Stimulated activated effector memory CD8-positive, alpha-beta T cell treated with anti-CD3 and anti-CD28 coated beads, Interleukin-12 subunit alpha, Interleukin-12 subunit beta, amount 100 ng/mL, for 72 hours (primary cell): ENCODE measurements at regions not wholly inside any gene's neighbourhood (a gene's known extent, or its start where the extent isn't known, plus 50 kb on each side); places are given as distances from the start of the nearest gene placed in this dataset.

ENCODE experiments used
- ATAC-seq: fragments of 150-1000 bp; cut with Tn5 transposase; 2 replicates; pipeline ENCODE4 v1.10.0; 2021
- DNase-seq, 2 donors: peaks; one replicate each; pipeline ENCODE4 v3.0.0; 2021 to 2022; ENCODE audit warnings: low spot score in 2 of 2
- H3K27ac Mint-ChIP-seq: one replicate; pipeline ENCODE4 v1.8.0; 2022; ENCODE audit warnings: mild to moderate bottlenecking, mixed read lengths
- H3K36me3 Mint-ChIP-seq: one replicate; pipeline ENCODE4 v1.8.0; 2022; ENCODE audit warnings: mild to moderate bottlenecking, mixed read lengths
- H3K4me1 Mint-ChIP-seq: one replicate; pipeline ENCODE4 v1.8.0; 2022; ENCODE audit warnings: mixed read lengths
- H3K4me3 Mint-ChIP-seq: one replicate; pipeline ENCODE4 v1.8.0; 2022; ENCODE audit warnings: mild to moderate bottlenecking, mixed read lengths
- H3K9me3 Mint-ChIP-seq: one replicate; pipeline ENCODE4 v1.8.0; 2022; ENCODE audit warnings: mixed read lengths

- ATAC-seq: no peak
- no peak overlapping the region for H3K4me3 Mint-ChIP-seq
- no peak overlapping the region for H3K27ac Mint-ChIP-seq
- no peaks in the 10 kb centered on the region for H3K4me1 Mint-ChIP-seq
- H3K36me3 Mint-ChIP-seq: no peaks in the 10 kb centered on the region
- H3K9me3 Mint-ChIP-seq: peaks cover 20% of the 10 kb centered on the region
- DNase-seq: no peak
These were observed 246.5 kb upstream of the PLSCR5 start for GRCh38 chr3:146851665-146852064.

DNA sequence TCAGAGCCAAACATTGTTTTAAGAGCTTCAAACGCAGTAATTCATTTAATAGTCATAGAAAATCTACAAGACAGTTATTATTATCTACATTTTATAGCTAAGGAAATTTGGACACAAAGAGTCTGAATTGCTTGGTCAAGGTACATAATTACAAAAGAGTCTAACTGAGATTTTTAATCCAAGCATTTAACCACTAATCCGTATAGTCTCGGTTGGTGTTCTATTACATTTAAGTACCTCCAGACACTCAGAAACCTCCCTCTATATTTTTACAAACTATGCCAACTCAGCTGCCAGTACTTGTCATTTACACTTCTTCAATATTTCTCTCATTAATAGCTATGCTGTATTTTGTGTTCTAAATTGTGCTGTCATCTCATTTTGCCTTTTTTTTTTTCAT is 240.2 kb upstream of the PLSCR5 start:
- Mint-ChIP-seq H3K4me3 (no peak overlapping the region), H3K9me3 (peaks cover 20% of the 10 kb centered on the region), H3K36me3 (no peaks in the 10 kb centered on the region), H3K4me1 (no peaks in the 10 kb centered on the region), H3K27ac (no peak overlapping the region)
- no peak for DNase-seq
- no peak for ATAC-seq

GRCh38 chr3:146843476-146843875 is 238.3 kb upstream of the PLSCR5 start:
- DNase-seq: no peak

DNA sequence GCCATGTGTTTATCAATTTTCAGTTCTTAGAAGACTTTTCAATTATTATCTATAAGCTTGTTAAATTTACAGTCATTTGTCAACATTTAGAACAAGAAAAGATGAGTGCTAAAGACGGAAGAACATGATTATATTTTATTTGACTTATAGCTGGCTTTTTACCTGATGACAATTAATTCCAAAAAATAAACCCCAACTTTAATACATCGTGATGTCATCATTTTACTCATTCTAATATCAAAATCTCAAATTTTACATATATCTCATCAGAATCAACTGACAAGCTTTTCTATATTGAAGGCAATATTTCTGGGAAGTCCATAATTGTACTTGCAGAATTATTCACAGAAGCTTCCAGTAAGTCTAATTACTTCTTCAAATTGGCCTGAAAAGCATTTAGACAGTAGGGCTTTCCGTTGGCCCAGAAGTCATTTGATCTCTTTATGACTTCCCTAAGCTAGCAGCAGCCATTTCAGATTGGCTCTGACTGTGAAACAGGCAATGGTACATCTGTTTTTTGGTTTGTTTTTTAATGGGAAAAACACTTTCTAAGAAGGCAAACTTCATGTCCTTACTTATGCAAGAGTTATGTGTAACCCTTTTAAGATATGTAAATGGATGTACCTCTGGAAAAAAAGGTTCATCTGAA is 234.7 kb upstream of the PLSCR5 start:
- H3K4me1 Mint-ChIP-seq: no peaks in the 10 kb centered on the region
- H3K36me3 Mint-ChIP-seq: no peaks in the 10 kb centered on the region
- no peak for DNase-seq
- H3K4me3 Mint-ChIP-seq: no peak overlapping the region
- no peak for ATAC-seq
- peaks cover 15% of the 10 kb centered on the region for H3K9me3 Mint-ChIP-seq
- no peak overlapping the region for H3K27ac Mint-ChIP-seq

More at GRCh38 chr3:146843476-146843875, 238.3 kb upstream of the PLSCR5 start:
- peaks cover 20% of the 10 kb centered on the region for H3K9me3 Mint-ChIP-seq
- H3K36me3 Mint-ChIP-seq: no peaks in the 10 kb centered on the region
- no peak for ATAC-seq
- H3K4me1 Mint-ChIP-seq: no peaks in the 10 kb centered on the region
- H3K27ac Mint-ChIP-seq: no peak overlapping the region
- H3K4me3 Mint-ChIP-seq: no peak overlapping the region

DNA sequence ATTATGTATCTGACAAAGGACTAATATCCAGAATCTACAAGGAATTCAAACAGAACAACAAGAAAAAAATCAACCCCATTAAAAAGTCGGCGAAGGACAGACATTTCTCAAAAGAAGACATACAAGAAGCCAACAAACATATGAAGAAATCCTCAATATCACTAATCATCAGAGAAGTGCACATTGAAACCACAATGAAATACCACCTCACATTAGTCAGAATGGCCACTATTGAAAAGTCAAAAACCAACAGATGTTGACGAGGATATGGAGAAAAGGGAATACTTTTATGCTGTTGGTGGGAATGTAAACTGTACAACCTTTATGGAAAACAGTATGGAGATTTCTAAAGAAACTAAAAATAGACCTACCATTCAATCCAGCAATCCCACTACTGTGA is 233.1 kb upstream of the PLSCR5 start:
- DNase-seq: no peak
- Mint-ChIP-seq H3K27ac (no peak overlapping the region), H3K36me3 (no peaks in the 10 kb centered on the region), H3K4me1 (no peaks in the 10 kb centered on the region), H3K9me3 (peaks cover 17% of the 10 kb centered on the region), H3K4me3 (no peak overlapping the region)
- ATAC-seq: no peak

GRCh38 chr3:146834917-146835316 is 229.8 kb upstream of the PLSCR5 start:
- Mint-ChIP-seq H3K4me3 (no peak overlapping the region), H3K4me1 (no peaks in the 10 kb centered on the region), H3K36me3 (no peaks in the 10 kb centered on the region), H3K9me3 (peaks cover 20% of the 10 kb centered on the region), H3K27ac (no peak overlapping the region)
- DNase-seq (no peak), ATAC-seq (no peak)

DNA sequence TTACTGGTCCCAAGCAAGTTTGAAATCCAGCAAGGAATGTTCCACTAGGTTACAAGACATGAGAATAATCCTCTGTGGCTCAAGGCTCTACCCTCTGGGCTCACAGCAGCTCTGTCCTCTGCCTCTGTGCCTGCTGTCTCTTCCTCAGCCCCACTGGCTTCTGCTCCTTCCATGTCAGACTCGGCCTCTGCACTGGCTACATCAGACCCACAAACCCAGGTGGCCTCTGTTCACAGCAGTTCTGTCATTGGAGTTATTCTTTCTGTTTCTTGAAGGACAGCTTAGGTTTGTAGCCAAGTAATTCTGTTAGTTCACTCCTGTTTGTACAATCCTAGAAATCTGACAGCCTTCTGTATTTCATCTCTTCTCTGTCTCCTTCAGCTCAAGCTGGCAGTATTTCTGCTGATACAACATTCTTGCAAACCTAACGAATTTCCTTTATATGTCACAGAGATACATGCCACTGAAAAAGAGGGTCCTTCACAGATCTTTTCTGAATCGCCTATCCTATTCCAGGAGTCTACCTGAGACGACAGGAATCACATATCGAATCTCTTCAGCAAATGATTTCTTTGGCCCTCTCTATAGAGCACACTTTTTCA is 227.8 kb upstream of the PLSCR5 start:
- H3K9me3 Mint-ChIP-seq: peaks cover 17% of the 10 kb centered on the region
- no peak overlapping the region for H3K4me3 Mint-ChIP-seq
- no peak for DNase-seq
- no peaks in the 10 kb centered on the region for H3K4me1 Mint-ChIP-seq
- H3K36me3 Mint-ChIP-seq: no peaks in the 10 kb centered on the region
- peak; percentile 45 for ATAC-seq
- no peak overlapping the region for H3K27ac Mint-ChIP-seq

GRCh38 chr3:146831659-146832058 is 226.5 kb upstream of the PLSCR5 start:
- H3K27ac Mint-ChIP-seq: no peak overlapping the region
- peaks cover 19% of the 10 kb centered on the region for H3K9me3 Mint-ChIP-seq
- no peak overlapping the region for H3K4me3 Mint-ChIP-seq
- no peak for DNase-seq
- no peak for ATAC-seq
- no peaks in the 10 kb centered on the region for H3K4me1 Mint-ChIP-seq
- no peaks in the 10 kb centered on the region for H3K36me3 Mint-ChIP-seq

- Mint-ChIP-seq H3K36me3 (no peaks in the 10 kb centered on the region), H3K9me3 (peaks cover 19% of the 10 kb centered on the region), H3K27ac (no peak overlapping the region), H3K4me1 (no peaks in the 10 kb centered on the region), H3K4me3 (no peak overlapping the region)
- DNase-seq (no peak), ATAC-seq (no peak)
These were observed 225.1 kb upstream of the PLSCR5 start for GRCh38 chr3:146830231-146830630.

DNA sequence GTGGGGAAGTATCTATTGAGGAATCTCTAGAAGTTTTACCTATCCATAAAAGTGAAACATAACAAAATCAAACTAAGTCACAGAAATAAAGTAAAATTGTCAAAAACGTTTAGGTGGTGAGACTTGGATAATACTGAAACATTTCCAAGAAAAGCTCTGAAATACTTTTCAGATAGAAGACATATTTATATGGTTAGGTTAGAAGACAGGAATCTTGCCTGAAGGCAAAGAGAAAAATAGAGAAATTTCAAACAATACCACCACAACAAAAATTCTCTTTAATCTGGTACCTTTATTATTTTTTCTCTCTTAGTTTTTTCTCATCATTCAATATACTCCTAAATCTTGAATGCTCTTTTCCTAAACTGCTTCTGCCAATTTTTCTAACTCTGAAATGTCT is 222.7 kb upstream of the PLSCR5 start:
- ATAC-seq (no peak), DNase-seq (no peak)
- Mint-ChIP-seq H3K4me3 (no peak overlapping the region), H3K36me3 (no peaks in the 10 kb centered on the region), H3K27ac (no peak overlapping the region), H3K4me1 (no peaks in the 10 kb centered on the region), H3K9me3 (peaks cover 8% of the 10 kb centered on the region)

- peaks cover 2% of the 10 kb centered on the region for H3K9me3 Mint-ChIP-seq
- H3K27ac Mint-ChIP-seq: no peak overlapping the region
- H3K4me1 Mint-ChIP-seq: no peaks in the 10 kb centered on the region
- H3K36me3 Mint-ChIP-seq: no peaks in the 10 kb centered on the region
- H3K4me3 Mint-ChIP-seq: no peak overlapping the region
- no peak for DNase-seq
- ATAC-seq: no peak
These were observed 218.5 kb upstream of the PLSCR5 start for GRCh38 chr3:146823622-146824021.

DNA sequence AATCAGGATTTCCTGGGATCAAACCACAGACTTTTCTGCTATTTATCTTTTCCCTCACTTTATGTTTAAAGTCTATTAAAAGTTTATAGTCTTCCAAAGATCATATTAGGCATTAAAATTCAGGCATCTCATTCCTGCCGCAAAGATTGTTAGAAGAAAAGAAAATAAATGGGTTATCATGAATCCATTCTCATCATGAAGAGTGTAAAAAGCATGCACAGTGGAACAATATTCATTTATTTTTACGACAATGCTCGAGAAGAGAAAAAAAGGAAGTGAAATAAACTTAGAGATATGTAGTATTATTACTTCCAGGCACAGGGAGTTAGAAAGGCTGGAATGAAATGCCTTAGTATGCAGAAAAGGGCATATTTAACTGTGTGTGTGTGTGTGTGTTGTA is 213.7 kb upstream of the PLSCR5 start:
- H3K4me3 Mint-ChIP-seq: no peak overlapping the region
- H3K36me3 Mint-ChIP-seq: no peaks in the 10 kb centered on the region
- ATAC-seq: no peak
- H3K27ac Mint-ChIP-seq: no peak overlapping the region
- DNase-seq: no peak
- H3K9me3 Mint-ChIP-seq: no peaks in the 10 kb centered on the region
- H3K4me1 Mint-ChIP-seq: no peaks in the 10 kb centered on the region

- H3K36me3 Mint-ChIP-seq: no peaks in the 10 kb centered on the region
- ATAC-seq: no peak
- H3K4me1 Mint-ChIP-seq: no peaks in the 10 kb centered on the region
- H3K27ac Mint-ChIP-seq: no peak overlapping the region
- no peak overlapping the region for H3K4me3 Mint-ChIP-seq
- DNase-seq: no peak
- H3K9me3 Mint-ChIP-seq: no peaks in the 10 kb centered on the region
These were observed 213.2 kb upstream of the PLSCR5 start for GRCh38 chr3:146818301-146818700.

DNA sequence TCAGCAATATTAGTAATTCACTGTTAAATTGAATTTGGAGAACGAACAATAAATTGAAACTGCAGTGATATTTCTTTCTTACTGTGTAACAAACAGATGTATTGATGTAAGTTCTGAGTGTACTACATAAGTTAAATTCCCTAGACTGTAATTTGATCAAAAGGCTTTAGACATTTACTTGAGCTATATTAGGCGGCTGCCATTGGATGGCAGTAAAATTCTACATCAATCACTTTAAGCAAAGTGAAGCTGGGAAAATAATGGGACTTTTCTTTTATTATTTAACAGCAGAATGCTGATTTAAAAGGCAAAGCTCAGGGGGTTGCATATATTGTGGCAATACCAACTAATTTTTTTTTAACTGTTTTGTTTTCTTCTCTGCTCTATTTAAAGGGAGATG is 212.6 kb upstream of the PLSCR5 start:
- Mint-ChIP-seq H3K9me3 (no peaks in the 10 kb centered on the region), H3K27ac (no peak overlapping the region), H3K4me1 (no peaks in the 10 kb centered on the region), H3K4me3 (no peak overlapping the region), H3K36me3 (no peaks in the 10 kb centered on the region)
- ATAC-seq: no peak
- no peak for DNase-seq

DNA sequence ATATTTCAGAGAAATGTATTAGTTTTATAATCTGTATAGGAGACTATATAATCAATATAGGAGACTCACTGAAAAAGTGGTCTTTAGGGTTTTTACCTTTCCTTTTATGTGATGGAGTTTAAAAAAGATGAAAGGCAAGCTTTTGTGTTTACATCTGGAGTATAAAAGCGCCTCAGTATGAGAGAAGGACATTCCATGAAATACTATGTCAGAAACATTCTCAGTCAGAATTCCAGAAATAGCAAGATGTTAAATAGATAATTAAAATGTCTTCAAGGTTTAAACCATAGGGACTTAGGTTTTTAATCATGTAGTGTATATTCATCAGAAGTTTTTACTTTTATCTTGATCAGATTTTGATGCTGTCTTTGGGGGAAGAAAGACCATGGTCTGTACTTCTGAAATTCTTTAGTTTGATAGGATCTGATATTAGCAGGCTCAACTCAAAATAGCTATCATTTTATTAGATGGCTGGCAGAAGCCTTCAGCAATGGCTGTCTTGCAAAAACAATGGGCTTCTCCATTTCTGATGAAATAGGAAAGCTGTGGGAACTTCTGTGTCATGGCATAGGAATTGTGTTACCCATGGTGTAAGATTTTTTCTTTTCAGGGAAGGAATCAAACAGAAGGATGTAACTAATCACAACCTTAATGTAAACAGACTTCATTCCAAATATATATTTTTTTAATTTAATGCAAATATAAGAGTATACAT is 209.6 kb upstream of the PLSCR5 start:
- ATAC-seq: no peak
- no peak overlapping the region for H3K27ac Mint-ChIP-seq
- H3K36me3 Mint-ChIP-seq: no peaks in the 10 kb centered on the region
- no peaks in the 10 kb centered on the region for H3K9me3 Mint-ChIP-seq
- no peak for DNase-seq
- no peaks in the 10 kb centered on the region for H3K4me1 Mint-ChIP-seq
- H3K4me3 Mint-ChIP-seq: no peak overlapping the region

DNA sequence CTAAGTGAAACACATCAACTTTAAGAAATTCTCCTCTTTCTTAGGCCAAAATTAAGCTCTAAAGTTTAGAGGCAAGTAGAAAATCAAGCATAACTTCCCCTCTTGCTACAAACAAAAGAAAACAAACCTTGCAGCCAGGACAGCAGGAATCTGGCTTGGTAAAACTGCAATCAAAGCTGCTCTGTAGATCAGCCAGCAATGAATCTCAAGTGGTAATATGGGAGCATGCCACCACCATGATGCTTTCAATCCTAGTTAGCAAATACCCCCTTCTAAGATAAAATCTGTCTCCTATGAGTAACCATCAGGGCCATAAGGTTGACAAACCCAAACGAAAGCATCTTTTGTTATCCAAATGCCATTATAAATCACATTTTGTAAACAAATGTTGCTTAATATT is 208.3 kb upstream of the PLSCR5 start:
- no peak for DNase-seq
- H3K27ac Mint-ChIP-seq: no peak overlapping the region
- H3K4me3 Mint-ChIP-seq: no peak overlapping the region
- no peaks in the 10 kb centered on the region for H3K4me1 Mint-ChIP-seq
- H3K9me3 Mint-ChIP-seq: no peaks in the 10 kb centered on the region
- H3K36me3 Mint-ChIP-seq: no peaks in the 10 kb centered on the region
- no peak for ATAC-seq
